ENCODE measurements at regions not wholly inside any gene's neighbourhood (a gene's known extent, or its start where the extent isn't known, plus 50 kb on each side); places are given as distances from the start of the nearest gene placed in this dataset.

- Mint-ChIP-seq H3K27me3 (ENCODE audit: low read depth, poor library complexity) (peaks cover 21% of the 10 kb centered on the region), H3K4me1 (no peaks in the 10 kb centered on the region)
- DNase-seq, result no peak
These were observed 61.5 kb upstream of the API5 start for GRCh38 chr11:43250309-43250708.

GRCh38 chr11:43261775-43262174, 50.0 kb upstream of the API5 start:
- DNase-seq, result no peak
- no peak for TF ChIP-seq CTCF (IDR thresholded peaks at IDR 0.05)
- H3K9me3 Mint-ChIP-seq, result peaks cover 24% of the 10 kb centered on the region

More at GRCh38 chr11:43250309-43250708, 61.5 kb upstream of the API5 start:
- H3K4me3 Mint-ChIP-seq, result no peak overlapping the region
- no peak for TF ChIP-seq CTCF (IDR thresholded peaks at IDR 0.05)
- H3K27ac Mint-ChIP-seq, result no peak overlapping the region
- H3K9me3 Mint-ChIP-seq, result no peaks in the 10 kb centered on the region
- no peaks in the 10 kb centered on the region for H3K36me3 Mint-ChIP-seq (ENCODE audit: low read depth)

More at GRCh38 chr11:43261775-43262174, 50.0 kb upstream of the API5 start:
- Mint-ChIP-seq H3K4me3 (no peak overlapping the region), H3K4me1 (peaks cover 6% of the 10 kb centered on the region), H3K27ac (no peak overlapping the region), H3K36me3 (ENCODE audit: low read depth) (no peaks in the 10 kb centered on the region), H3K27me3 (ENCODE audit: low read depth, poor library complexity) (peaks cover 6% of the 10 kb centered on the region)
